Testis (tissue), 2 donors: ENCODE measurements at regions not wholly inside any gene's neighbourhood (a gene's known extent, or its start where the extent isn't known, plus 50 kb on each side); places are given as distances from the start of the nearest gene placed in this dataset.

Experiments
- DNase-seq: peaks from one replicate; pipeline ENCODE4 v3.0.0-alpha.2; 2019
- H3K27ac ChIP-seq, 2 donors: fragments of 200-600 bp; sonication (generic); one replicate each; pipeline ENCODE4 v1.5.1; 2019
- H3K27me3 ChIP-seq: fragments of 200-600 bp; sonication (generic); one replicate; pipeline ENCODE4 v1.5.1; 2019
- H3K36me3 ChIP-seq: fragments of 200-600 bp; sonication (generic); one replicate; pipeline ENCODE4 v1.5.1; 2017; ENCODE audit warnings: low read depth; ENCODE audit errors: missing control alignments
- H3K4me1 ChIP-seq: fragments of 200-600 bp; sonication (generic); one replicate; pipeline ENCODE4 v1.5.1; 2019
- H3K4me3 ChIP-seq, 2 donors: fragments of 200-600 bp; sonication (generic); one replicate each; pipeline ENCODE4 v1.5.1; 2017 to 2019
- H3K9me3 ChIP-seq: fragments of 200-600 bp; sonication (generic); one replicate; pipeline ENCODE4 v1.5.1; 2017
- POLR2A ChIP-seq: fragments of 450-650 bp; IDR thresholded peaks from one replicate; pipeline ENCODE4 v1.6.1; 2017; ENCODE audit warnings: antibody characterized with exemption, mild to moderate bottlenecking, moderate library complexity
- WGBS, 2 donors: methylation state at CpG; one replicate each; pipeline ENCODE4 v1.1.5; 2018; 5-methylcytosine and 5-hydroxymethylcytosine counted together
- intact Hi-C: fragments of 100-400 bp; cut with DNase I; formaldehyde crosslinking; loops from one replicate; pipeline ENCODE4 v1.15.1; 2023; ENCODE audit warnings: low total_unique reads
- TF ChIP-seq, protein P1 (sequence below), 3 experiments: fragments of 450-650 bp in 2 of 3; fragments of 200-600 bp in 1 of 3; sonication (generic) in 1 of 3; IDR thresholded peaks; one replicate each; pipeline ENCODE4 v1.5.1; 2016 to 2019; ENCODE audit warnings: antibody characterized with exemption in 3 of 3, mild to moderate bottlenecking in 2 of 3, moderate library complexity in 1 of 3

DNA sequence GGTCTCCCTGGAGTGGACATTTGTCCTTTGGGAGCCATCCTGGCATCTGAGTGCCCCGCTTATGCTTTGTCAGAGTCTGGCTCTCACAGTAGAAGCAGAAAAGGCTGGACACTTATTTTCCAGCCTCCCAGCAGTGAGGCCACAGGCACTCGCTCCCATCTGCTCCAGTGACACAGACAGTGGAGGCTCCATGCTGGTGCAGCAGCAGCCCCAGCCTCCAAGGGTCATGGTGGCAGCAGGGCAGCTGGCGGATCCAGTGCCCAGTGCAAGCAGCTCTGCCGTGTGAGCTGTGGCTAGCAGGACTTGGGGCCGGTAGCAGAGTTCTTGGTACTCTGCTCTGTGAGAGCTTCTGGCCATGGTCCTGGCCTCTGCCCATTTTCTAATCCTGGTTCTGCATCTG, 157.3 kb upstream of the ALDH1B1 start:
- Histone ChIP-seq H3K4me1 (no peaks in the 10 kb centered on the region), H3K36me3 (no peaks in the 10 kb centered on the region), H3K4me3 (no peak overlapping the region), H3K27ac (no peak overlapping the region), H3K9me3 (no peaks in the 10 kb centered on the region), H3K27me3 (no peaks in the 10 kb centered on the region)
- DNase-seq = no peak
- 73 to 76% methylated on average over 5 of the region's 5 CpGs for WGBS, 2 donors
- TF ChIP-seq, protein P1, sequence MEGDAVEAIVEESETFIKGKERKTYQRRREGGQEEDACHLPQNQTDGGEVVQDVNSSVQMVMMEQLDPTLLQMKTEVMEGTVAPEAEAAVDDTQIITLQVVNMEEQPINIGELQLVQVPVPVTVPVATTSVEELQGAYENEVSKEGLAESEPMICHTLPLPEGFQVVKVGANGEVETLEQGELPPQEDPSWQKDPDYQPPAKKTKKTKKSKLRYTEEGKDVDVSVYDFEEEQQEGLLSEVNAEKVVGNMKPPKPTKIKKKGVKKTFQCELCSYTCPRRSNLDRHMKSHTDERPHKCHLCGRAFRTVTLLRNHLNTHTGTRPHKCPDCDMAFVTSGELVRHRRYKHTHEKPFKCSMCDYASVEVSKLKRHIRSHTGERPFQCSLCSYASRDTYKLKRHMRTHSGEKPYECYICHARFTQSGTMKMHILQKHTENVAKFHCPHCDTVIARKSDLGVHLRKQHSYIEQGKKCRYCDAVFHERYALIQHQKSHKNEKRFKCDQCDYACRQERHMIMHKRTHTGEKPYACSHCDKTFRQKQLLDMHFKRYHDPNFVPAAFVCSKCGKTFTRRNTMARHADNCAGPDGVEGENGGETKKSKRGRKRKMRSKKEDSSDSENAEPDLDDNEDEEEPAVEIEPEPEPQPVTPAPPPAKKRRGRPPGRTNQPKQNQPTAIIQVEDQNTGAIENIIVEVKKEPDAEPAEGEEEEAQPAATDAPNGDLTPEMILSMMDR (IDR thresholded peaks at IDR 0.05) = no peak
- intact Hi-C loops = no loop called here

DNA sequence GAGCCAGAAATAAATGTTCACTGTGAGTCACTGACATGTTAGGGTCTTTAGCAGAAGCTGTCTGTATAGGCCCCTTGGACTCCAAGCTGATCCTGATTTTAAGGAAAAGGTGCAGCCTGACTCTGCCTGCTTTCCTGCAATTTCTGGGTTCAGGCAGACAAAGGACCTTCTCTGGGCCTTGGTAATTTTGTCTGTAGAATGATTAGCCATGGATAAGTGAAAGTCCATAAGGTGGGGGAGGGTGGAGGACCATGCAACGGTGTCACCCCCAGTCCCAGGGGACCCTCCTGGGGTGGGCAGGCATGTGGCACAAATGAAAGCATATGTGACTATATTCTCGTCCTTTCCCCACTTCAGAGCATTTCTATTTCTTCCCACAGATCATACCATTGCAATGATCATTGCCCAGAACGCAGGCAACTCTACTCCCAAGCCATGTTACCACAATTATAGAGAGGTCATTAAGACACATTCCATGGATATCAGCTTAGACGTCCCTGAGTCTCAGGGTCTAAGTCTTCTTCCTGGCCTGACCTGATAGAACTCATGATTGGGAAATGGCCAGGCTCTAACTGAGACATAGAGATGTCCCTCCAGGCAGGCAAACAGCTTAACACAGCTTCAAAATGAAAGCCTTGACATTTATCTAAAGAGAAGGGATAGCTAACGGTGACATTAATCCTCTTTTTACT, 157.9 kb upstream of the ALDH1B1 start:
- Histone ChIP-seq H3K9me3 (no peaks in the 10 kb centered on the region), H3K4me3 (no peak overlapping the region), H3K27ac (no peak overlapping the region), H3K4me1 (no peaks in the 10 kb centered on the region), H3K36me3 (no peaks in the 10 kb centered on the region), H3K27me3 (no peaks in the 10 kb centered on the region)
- intact Hi-C loops = no loop called here
- 61 to 75% methylated on average over 5 of the region's 5 CpGs for WGBS, 2 donors
- TF ChIP-seq, protein P1 (IDR thresholded peaks at IDR 0.05) = no peak
- no peak for TF ChIP-seq POLR2A
- DNase-seq = no peak

DNA sequence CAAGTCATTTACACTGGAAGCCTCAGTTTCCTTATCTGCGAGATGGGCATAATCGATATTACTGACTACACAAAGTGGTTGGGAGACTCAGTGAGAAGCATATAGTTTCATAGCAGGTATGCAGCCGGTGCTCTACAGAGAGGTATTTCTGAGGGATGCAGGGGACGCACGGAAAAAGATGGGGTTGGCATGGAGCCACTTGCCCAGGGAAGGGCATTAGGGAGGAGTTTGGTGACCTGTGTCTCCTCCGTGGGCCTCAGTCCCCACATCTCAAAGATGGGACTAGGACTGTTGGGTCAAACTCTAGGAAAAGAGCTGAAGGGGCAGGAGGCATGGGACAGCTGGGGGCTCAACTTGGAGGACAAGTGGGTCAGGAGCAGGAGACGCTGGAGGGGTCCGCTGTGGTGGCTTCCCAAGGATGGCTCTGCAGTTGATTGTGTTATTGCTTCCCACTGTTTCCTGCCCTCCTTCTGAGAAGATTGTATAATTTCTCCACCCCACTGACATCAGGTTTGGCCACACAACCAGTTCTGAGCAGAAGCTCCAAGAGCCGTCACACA, 158.6 kb upstream of the ALDH1B1 start:
- intact Hi-C loops = no loop called here
- DNase-seq = no peak
- H3K27ac ChIP-seq = no peak overlapping the region
- no peak overlapping the region for H3K4me3 ChIP-seq
- TF ChIP-seq POLR2A = no peak
- TF ChIP-seq, protein P1 (IDR thresholded peaks at IDR 0.05) = no peak
- 94 to 95% methylated on average over 9 of the region's 9 CpGs for WGBS, 2 donors
- no peaks in the 10 kb centered on the region for H3K9me3 ChIP-seq
- no peaks in the 10 kb centered on the region for H3K4me1 ChIP-seq
- H3K36me3 ChIP-seq = no peaks in the 10 kb centered on the region
- H3K27me3 ChIP-seq = no peaks in the 10 kb centered on the region

DNA sequence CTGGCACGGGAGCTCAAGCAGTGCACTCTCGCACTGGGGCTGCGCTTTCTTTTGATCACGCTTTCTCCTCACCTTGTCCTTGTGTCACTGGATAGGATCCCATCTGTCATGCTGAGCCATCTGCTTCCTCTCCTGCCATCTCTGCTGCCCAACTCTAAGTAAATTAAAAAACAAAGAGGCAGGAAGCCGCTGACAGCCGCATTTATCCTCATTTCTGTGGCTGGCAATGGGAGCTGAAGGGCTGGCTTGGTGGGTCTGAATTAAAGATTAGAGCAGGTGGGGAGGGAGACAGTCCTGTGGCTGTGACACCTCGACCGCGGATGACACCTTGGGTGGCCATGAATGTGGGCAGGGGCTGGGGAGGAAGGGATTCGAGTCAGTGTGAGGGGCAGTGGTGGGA, 159.2 kb upstream of the ALDH1B1 start:
- Histone ChIP-seq H3K9me3 (no peaks in the 10 kb centered on the region), H3K36me3 (no peaks in the 10 kb centered on the region), H3K4me1 (no peaks in the 10 kb centered on the region), H3K27ac (no peak overlapping the region), H3K27me3 (no peaks in the 10 kb centered on the region), H3K4me3 (no peak overlapping the region)
- 80 to 91% methylated on average over 10 of the region's 10 CpGs for WGBS, 2 donors
- TF ChIP-seq, protein P1 (IDR thresholded peaks at IDR 0.05) = no peak
- TF ChIP-seq POLR2A = no peak
- no peak for DNase-seq
- intact Hi-C loops = no loop called here

- no peaks in the 10 kb centered on the region for H3K9me3 ChIP-seq
- no peaks in the 10 kb centered on the region for H3K36me3 ChIP-seq
- intact Hi-C loops = no loop called here
- H3K4me1 ChIP-seq = no peaks in the 10 kb centered on the region
- H3K27ac ChIP-seq = no peak overlapping the region
- no peaks in the 10 kb centered on the region for H3K27me3 ChIP-seq
- DNase-seq = no peak
- TF ChIP-seq, protein P1 (IDR thresholded peaks at IDR 0.05) = no peak
- TF ChIP-seq POLR2A = no peak
- no peak overlapping the region for H3K4me3 ChIP-seq
- 74 to 91% methylated on average over 6 of the region's 6 CpGs for WGBS, 2 donors
Measured at GRCh38 chr9:38232895-38233294, 159.6 kb upstream of the ALDH1B1 start.
